ENCODE measurements at regions not wholly inside any gene's neighbourhood (a gene's known extent, or its start where the extent isn't known, plus 50 kb on each side); places are given as distances from the start of the nearest gene placed in this dataset.

DNA sequence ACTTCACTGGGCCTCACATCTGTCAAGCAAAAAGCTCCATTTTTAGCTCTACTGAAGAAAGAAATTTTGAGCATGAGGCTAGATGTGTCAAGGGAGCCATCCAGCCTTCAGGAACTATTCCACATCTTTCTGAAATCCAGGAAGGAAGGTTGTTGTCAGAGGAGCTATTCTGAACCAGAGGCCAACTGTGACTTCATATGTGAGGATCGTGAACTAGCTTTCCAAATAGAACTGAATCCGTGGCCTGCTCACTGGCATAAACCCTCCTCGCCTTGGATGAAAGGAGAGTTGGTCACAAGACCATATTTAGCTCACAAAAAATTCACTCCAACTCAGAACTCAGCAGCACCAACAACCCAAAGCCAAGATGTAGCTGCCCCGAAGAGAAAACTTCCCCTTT, 195.8 kb downstream of the FOXO1 start:
- ChIA-PET POLR2A (no interaction called here), CTCF (interaction anchor here (0.8 kb wide), 1 partner anchor 401 kb away, joined by 3 read pairs; no protein-coding TSS in a partner anchor)
- Histone ChIP-seq H3K27me3 (ENCODE audit: control insufficient read depth, insufficient read depth, low read length) (no peaks in the 10 kb centered on the region), H3K36me3 (ENCODE audit: control insufficient read depth, insufficient read depth, low read length) (no peaks in the 10 kb centered on the region), H3K4me3 (ENCODE audit: low read depth, low read length) (no peak overlapping the region)
- no peak for DNase-seq (ENCODE audit: low read depth)
- no peak for TF ChIP-seq CTCF (IDR thresholded peaks at IDR 0.05; ENCODE audit: insufficient read depth, low read depth, low read length)

DNA sequence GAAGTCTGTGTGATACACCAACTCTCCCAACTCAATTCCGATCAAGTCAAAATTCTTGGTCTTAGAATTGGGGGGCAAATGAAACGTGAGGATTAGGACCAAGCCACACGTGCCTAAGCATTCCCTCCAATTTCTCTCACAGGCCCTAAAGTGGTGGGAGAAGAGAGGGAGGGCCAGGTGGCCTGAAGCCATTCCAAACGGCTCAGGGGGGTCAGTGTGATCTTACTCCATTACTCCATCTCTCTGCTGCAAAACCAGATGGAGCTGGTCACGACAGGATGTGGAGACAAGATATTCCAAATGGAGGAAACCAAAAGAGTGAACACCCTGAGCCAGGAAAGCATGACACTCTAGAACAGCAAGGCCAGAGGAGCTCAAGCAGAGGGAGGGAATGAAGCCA, 195.4 kb downstream of the FOXO1 start:
- Histone ChIP-seq H3K4me3 (ENCODE audit: low read depth, low read length) (no peak overlapping the region), H3K27me3 (ENCODE audit: control insufficient read depth, insufficient read depth, low read length) (no peaks in the 10 kb centered on the region), H3K36me3 (ENCODE audit: control insufficient read depth, insufficient read depth, low read length) (no peaks in the 10 kb centered on the region)
- POLR2A ChIA-PET: no interaction called here
- CTCF ChIA-PET: interaction anchor here (0.8 kb wide), 1 partner anchor 402 kb away, joined by 3 read pairs; no protein-coding TSS in a partner anchor
- no peak for DNase-seq (ENCODE audit: low read depth)
- no peak for TF ChIP-seq CTCF (IDR thresholded peaks at IDR 0.05; ENCODE audit: insufficient read depth, low read depth, low read length)

DNA sequence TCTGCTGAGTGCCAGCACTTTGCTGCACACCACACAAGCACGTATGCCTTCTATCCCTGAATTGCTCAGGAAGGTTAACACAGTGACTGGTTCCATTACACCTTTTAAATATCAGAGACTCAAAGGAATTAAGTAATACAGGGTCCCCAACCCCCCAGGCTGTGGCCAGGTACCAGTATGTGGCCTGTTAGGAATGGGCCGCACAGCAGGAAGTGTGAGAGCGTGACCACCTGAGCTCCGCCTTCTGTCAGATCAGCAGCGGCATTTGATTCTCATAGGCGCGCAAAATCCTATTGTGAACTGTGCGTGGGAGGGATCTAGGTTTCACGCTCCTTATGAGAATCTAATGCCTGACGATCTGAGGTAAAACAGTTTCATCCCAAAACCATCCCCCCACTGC, 194.5 kb downstream of the FOXO1 start:
- DNase-seq (ENCODE audit: low read depth): no peak
- no peaks in the 10 kb centered on the region for H3K36me3 ChIP-seq (ENCODE audit: control insufficient read depth, insufficient read depth, low read length)
- POLR2A ChIA-PET: no interaction called here
- H3K4me3 ChIP-seq (ENCODE audit: low read depth, low read length): no peak overlapping the region
- TF ChIP-seq CTCF (IDR thresholded peaks at IDR 0.05; ENCODE audit: insufficient read depth, low read depth, low read length): no peak
- H3K27me3 ChIP-seq (ENCODE audit: control insufficient read depth, insufficient read depth, low read length): no peaks in the 10 kb centered on the region
- CTCF ChIA-PET: no interaction called here

- CTCF ChIA-PET: interaction anchor here (1.9 kb wide), 1 partner anchor 13 kb away, joined by 5 read pairs; no protein-coding TSS in a partner anchor
- H3K36me3 ChIP-seq (ENCODE audit: control insufficient read depth, insufficient read depth, low read length): no peaks in the 10 kb centered on the region
- H3K4me3 ChIP-seq (ENCODE audit: low read depth, low read length): no peak overlapping the region
- H3K27me3 ChIP-seq (ENCODE audit: control insufficient read depth, insufficient read depth, low read length): no peaks in the 10 kb centered on the region
- no peak for DNase-seq (ENCODE audit: low read depth)
- POLR2A ChIA-PET: no interaction called here
- no peak for TF ChIP-seq CTCF (IDR thresholded peaks at IDR 0.05; ENCODE audit: insufficient read depth, low read depth, low read length)
These were observed 193.8 kb downstream of the FOXO1 start for GRCh38 chr13:40472427-40473220.

DNA sequence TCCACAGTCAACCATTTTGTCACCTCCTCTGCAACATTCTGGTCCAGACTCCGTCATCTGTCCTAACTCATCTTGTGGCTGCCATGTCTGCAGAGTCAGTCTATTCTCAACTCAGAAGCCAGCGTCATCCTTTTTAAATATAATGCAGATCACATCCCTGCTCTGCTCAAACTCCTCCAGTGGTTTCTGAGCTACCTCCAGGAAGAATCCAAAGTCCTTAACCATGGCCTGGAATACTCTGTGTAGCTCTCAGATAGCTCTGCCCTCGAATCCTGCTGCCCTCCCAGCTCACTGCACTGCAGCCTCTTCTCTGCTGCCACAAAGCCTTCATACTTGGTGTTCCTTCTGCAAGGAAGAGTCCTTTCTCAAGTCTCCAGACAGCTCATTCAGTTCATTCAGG, 190.8 kb downstream of the FOXO1 start:
- POLR2A ChIA-PET: no interaction called here
- CTCF ChIA-PET: no interaction called here
- Histone ChIP-seq H3K27me3 (ENCODE audit: control insufficient read depth, insufficient read depth, low read length) (no peaks in the 10 kb centered on the region), H3K36me3 (ENCODE audit: control insufficient read depth, insufficient read depth, low read length) (no peaks in the 10 kb centered on the region), H3K4me3 (ENCODE audit: low read depth, low read length) (no peak overlapping the region)
- DNase-seq (ENCODE audit: low read depth): no peak
- TF ChIP-seq CTCF (IDR thresholded peaks at IDR 0.05; ENCODE audit: insufficient read depth, low read depth, low read length): no peak
